ENCODE measurements at regions not wholly inside any gene's neighbourhood (a gene's known extent, or its start where the extent isn't known, plus 50 kb on each side); places are given as distances from the start of the nearest gene placed in this dataset.

DNA sequence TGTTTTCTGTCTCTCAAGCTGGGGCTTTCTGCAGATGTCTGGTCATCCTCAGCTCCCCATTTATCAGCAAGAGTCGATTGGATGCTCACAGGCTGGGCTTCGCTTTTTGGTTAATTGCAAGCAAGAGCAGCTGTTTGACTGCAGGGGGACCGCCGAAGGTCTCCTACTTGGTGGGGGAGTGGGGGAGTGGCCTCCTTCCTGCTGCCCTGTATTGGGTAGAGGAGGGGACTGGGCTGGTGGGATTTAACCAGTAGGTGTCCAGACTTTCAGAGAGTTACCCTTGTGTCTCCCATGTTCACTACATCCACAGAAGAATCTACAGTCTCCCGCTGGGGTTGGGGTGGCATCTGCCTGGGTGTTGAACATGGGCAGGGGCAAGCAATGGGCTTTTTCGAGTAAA, 78.7 kb downstream of the PLXNA1 start:
- no peaks in the 10 kb centered on the region for H3K36me3 ChIP-seq (ENCODE audit: control insufficient read depth, insufficient read depth, low read length)
- H4K20me1 ChIP-seq (ENCODE audit: control insufficient read depth, extremely low read depth, insufficient read depth, low read length): no peaks in the 10 kb centered on the region
- H3K27ac ChIP-seq (ENCODE audit: insufficient read depth, low read length): no peak overlapping the region
- H3K4me1 ChIP-seq (ENCODE audit: control insufficient read depth, extremely low read depth, insufficient read depth, low read length): no peaks in the 10 kb centered on the region
- no peak overlapping the region for H3K4me2 ChIP-seq (ENCODE audit: extremely low read depth, insufficient read depth, low read length)
- no peaks in the 10 kb centered on the region for H3K79me2 ChIP-seq (ENCODE audit: control insufficient read depth, insufficient read depth, low read length)
- H3K27me3 ChIP-seq (ENCODE audit: control insufficient read depth, insufficient read depth, low read length): no peaks in the 10 kb centered on the region
- H3K9ac ChIP-seq (ENCODE audit: insufficient read depth, low read length): no peak overlapping the region
- no peak overlapping the region for H2AFZ ChIP-seq (ENCODE audit: low read length)
- no peak for DNase-seq (ENCODE audit: low read depth in 2 of 2)
- TF ChIP-seq EZH2 (IDR thresholded peaks at IDR 0.05; ENCODE audit: low read length, missing control alignments): no peak
- TF ChIP-seq, protein P1, sequence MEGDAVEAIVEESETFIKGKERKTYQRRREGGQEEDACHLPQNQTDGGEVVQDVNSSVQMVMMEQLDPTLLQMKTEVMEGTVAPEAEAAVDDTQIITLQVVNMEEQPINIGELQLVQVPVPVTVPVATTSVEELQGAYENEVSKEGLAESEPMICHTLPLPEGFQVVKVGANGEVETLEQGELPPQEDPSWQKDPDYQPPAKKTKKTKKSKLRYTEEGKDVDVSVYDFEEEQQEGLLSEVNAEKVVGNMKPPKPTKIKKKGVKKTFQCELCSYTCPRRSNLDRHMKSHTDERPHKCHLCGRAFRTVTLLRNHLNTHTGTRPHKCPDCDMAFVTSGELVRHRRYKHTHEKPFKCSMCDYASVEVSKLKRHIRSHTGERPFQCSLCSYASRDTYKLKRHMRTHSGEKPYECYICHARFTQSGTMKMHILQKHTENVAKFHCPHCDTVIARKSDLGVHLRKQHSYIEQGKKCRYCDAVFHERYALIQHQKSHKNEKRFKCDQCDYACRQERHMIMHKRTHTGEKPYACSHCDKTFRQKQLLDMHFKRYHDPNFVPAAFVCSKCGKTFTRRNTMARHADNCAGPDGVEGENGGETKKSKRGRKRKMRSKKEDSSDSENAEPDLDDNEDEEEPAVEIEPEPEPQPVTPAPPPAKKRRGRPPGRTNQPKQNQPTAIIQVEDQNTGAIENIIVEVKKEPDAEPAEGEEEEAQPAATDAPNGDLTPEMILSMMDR (conservative IDR thresholded peaks at IDR 0.05 in 1 of 2, IDR thresholded peaks at IDR 0.05 in 1 of 2; ENCODE audit: low read depth in 1 of 2, low read length in 2 of 2): no peak
- no peaks in the 10 kb centered on the region for H3K9me3 ChIP-seq (ENCODE audit: control insufficient read depth, insufficient read depth, low read depth, low read length)
- H3K4me3 ChIP-seq (replicated peaks in 1 of 4; ENCODE audit: control extremely low read depth in 1 of 4, insufficient read depth in 1 of 4, low read depth in 3 of 4, low read length in 4 of 4): no peak overlapping the region

DNA sequence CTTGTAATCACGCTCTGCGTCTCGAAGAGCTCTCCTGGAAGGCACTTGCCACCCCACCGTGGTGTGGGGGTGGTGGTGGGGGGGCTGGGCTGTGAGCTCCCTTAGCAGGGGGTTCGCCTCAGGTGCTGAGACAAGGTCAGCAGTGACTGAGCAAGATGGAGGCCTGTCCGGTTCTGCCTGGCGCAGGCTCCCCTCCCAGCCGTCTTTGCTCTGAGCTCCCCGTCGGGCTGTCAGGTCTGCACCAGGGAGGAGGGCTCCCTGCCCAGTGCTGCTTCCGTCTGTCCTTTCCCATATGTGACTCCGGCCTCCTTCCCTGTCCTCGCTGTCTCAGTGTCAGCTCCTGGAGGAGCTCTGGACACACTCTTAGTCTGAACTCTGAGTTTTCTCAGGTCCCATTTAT, 80.0 kb downstream of the PLXNA1 start:
- TF ChIP-seq, protein P1 (conservative IDR thresholded peaks at IDR 0.05 in 1 of 2, IDR thresholded peaks at IDR 0.05 in 1 of 2; ENCODE audit: low read depth in 1 of 2, low read length in 2 of 2): no peak
- no peak for TF ChIP-seq EZH2 (IDR thresholded peaks at IDR 0.05; ENCODE audit: low read length, missing control alignments)

DNA sequence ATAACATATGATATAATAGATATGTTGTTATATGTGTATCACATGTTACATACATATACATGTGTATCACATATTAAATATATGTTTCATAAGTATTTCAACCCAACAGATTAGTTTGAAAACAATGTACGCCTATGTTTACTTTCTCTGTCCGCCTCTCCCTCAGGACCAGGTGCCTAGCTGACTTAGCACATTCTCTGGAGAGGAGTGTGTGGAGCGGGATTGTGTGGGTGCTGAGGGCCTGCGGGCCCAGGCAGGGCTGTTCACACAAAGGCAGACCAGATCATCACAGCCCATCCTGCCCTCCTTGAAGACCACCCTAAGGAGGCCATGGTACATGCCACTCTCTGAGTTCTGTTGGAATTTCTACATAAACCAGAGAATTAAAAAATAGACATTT, 81.0 kb downstream of the PLXNA1 start:
- Histone ChIP-seq H3K36me3 (ENCODE audit: control insufficient read depth, insufficient read depth, low read length) (no peaks in the 10 kb centered on the region), H3K27me3 (ENCODE audit: control insufficient read depth, insufficient read depth, low read length) (no peaks in the 10 kb centered on the region), H3K4me1 (ENCODE audit: control insufficient read depth, extremely low read depth, insufficient read depth, low read length) (no peaks in the 10 kb centered on the region), H3K9me3 (ENCODE audit: control insufficient read depth, insufficient read depth, low read depth, low read length) (no peaks in the 10 kb centered on the region), H3K27ac (ENCODE audit: insufficient read depth, low read length) (no peak overlapping the region), H3K4me3 (replicated peaks in 1 of 4; ENCODE audit: control extremely low read depth in 1 of 4, insufficient read depth in 1 of 4, low read depth in 3 of 4, low read length in 4 of 4) (no peak overlapping the region), H4K20me1 (ENCODE audit: control insufficient read depth, extremely low read depth, insufficient read depth, low read length) (no peaks in the 10 kb centered on the region), H3K9ac (ENCODE audit: insufficient read depth, low read length) (no peak overlapping the region), H3K4me2 (ENCODE audit: extremely low read depth, insufficient read depth, low read length) (no peak overlapping the region), H3K79me2 (ENCODE audit: control insufficient read depth, insufficient read depth, low read length) (no peaks in the 10 kb centered on the region), H2AFZ (ENCODE audit: low read length) (no peak overlapping the region)
- DNase-seq (ENCODE audit: low read depth in 2 of 2): no peak
- TF ChIP-seq, protein P1 (conservative IDR thresholded peaks at IDR 0.05 in 1 of 2, IDR thresholded peaks at IDR 0.05 in 1 of 2; ENCODE audit: low read depth in 1 of 2, low read length in 2 of 2): no peak
- no peak for TF ChIP-seq EZH2 (IDR thresholded peaks at IDR 0.05; ENCODE audit: low read length, missing control alignments)

More for the DNA sequence above, 80.0 kb downstream of the PLXNA1 start:
- Histone ChIP-seq H3K9me3 (ENCODE audit: control insufficient read depth, insufficient read depth, low read depth, low read length) (no peaks in the 10 kb centered on the region), H3K79me2 (ENCODE audit: control insufficient read depth, insufficient read depth, low read length) (no peaks in the 10 kb centered on the region), H3K4me1 (ENCODE audit: control insufficient read depth, extremely low read depth, insufficient read depth, low read length) (no peaks in the 10 kb centered on the region), H3K27me3 (ENCODE audit: control insufficient read depth, insufficient read depth, low read length) (no peaks in the 10 kb centered on the region), H3K27ac (ENCODE audit: insufficient read depth, low read length) (no peak overlapping the region), H3K9ac (ENCODE audit: insufficient read depth, low read length) (no peak overlapping the region), H4K20me1 (ENCODE audit: control insufficient read depth, extremely low read depth, insufficient read depth, low read length) (no peaks in the 10 kb centered on the region), H3K4me2 (ENCODE audit: extremely low read depth, insufficient read depth, low read length) (no peak overlapping the region), H2AFZ (ENCODE audit: low read length) (no peak overlapping the region), H3K4me3 (replicated peaks in 1 of 4; ENCODE audit: control extremely low read depth in 1 of 4, insufficient read depth in 1 of 4, low read depth in 3 of 4, low read length in 4 of 4) (no peak overlapping the region), H3K36me3 (ENCODE audit: control insufficient read depth, insufficient read depth, low read length) (no peaks in the 10 kb centered on the region)
- no peak for DNase-seq (ENCODE audit: low read depth in 2 of 2)

Data from fibroblast of lung (primary cell).